OCI-LY7 (cell line): ENCODE measurements at regions not wholly inside any gene's neighbourhood (a gene's known extent, or its start where the extent isn't known, plus 50 kb on each side); places are given as distances from the start of the nearest gene placed in this dataset.

Experiments
- BruUV-seq: library from RNA; stranded (reverse); fragments of 400-500 nt; replicated peaks from 2 replicates; lab custom pipeline; 2021; lab: Mats Ljungman, UMichigan
- CTCF ChIA-PET: fragments of 300-600 bp; sonication (Branson Sonifier 250); formaldehyde crosslinking; loops from one replicate; lab custom pipeline; 2022; ENCODE audit warnings: antibody characterized with exemption; ENCODE audit not compliant: unreplicated experiment; lab: Charles Lee
- POLR2A ChIA-PET: fragments of 300-600 bp; sonication (Branson Sonifier 250); formaldehyde crosslinking; loops from one replicate; lab custom pipeline; 2022; ENCODE audit warnings: antibody characterized with exemption; lab: Charles Lee
- DNase-seq: peaks from one replicate; pipeline ENCODE4 v3.0.0-alpha.2; 2015; ENCODE audit warnings: low spot score
- H2AFZ ChIP-seq: fragments of 200-600 bp; sonication (generic), shearing (Covaris generic); 2 replicates; pipeline ENCODE4 v1.6.1; 2014; ENCODE audit warnings: mild to moderate bottlenecking, antibody characterized with exemption, low read length, moderate library complexity
- H3K27ac ChIP-seq: fragments of 200-600 bp; sonication (generic); 2 replicates; pipeline ENCODE4 v1.5.1; 2014; ENCODE audit warnings: mixed run types, low read depth, mild to moderate bottlenecking, moderate library complexity, low read length, inconsistent platforms; ENCODE audit not compliant: poor library complexity, severe bottlenecking
- H3K36me3 ChIP-seq: fragments of 200-600 bp; sonication (generic); 2 replicates; pipeline ENCODE4 v1.6.1; 2014; ENCODE audit warnings: mild to moderate bottlenecking, antibody characterized with exemption, low read length, moderate library complexity, mixed read lengths; ENCODE audit not compliant: insufficient read depth
- H3K4me1 ChIP-seq: fragments of 200-600 bp; sonication (generic); 2 replicates; pipeline ENCODE4 v1.5.1; 2014; ENCODE audit warnings: mild to moderate bottlenecking, low read length; ENCODE audit not compliant: insufficient read depth, poor library complexity, severe bottlenecking
- H3K4me2 ChIP-seq: fragments of 200-600 bp; sonication (generic); 2 replicates; pipeline ENCODE4 v1.6.1; 2014; ENCODE audit warnings: mild to moderate bottlenecking, low read length
- H3K4me3 ChIP-seq: fragments of 200-600 bp; sonication (generic); 2 replicates; pipeline ENCODE4 v1.5.1; 2014; ENCODE audit warnings: mild to moderate bottlenecking, low read depth, low read length; ENCODE audit not compliant: poor library complexity, severe bottlenecking
- H3K79me2 ChIP-seq: fragments of 200-600 bp; sonication (generic); 2 replicates; pipeline ENCODE4 v1.6.1; 2016; ENCODE audit warnings: low read depth, mild to moderate bottlenecking, low read length, moderate library complexity, mixed read lengths; ENCODE audit not compliant: insufficient read depth
- H3K9me2 ChIP-seq: fragments of 200-600 bp; sonication (generic); 2 replicates; pipeline ENCODE4 v1.6.1; 2016; ENCODE audit warnings: mild to moderate bottlenecking, low read length, mixed read lengths; ENCODE audit not compliant: insufficient read depth
- H3K9me3 ChIP-seq: fragments of 200-600 bp; sonication (generic); 2 replicates; pipeline ENCODE4 v1.6.1; 2014; ENCODE audit warnings: mild to moderate bottlenecking, mixed run types, low read length, mixed read lengths
- H4K20me1 ChIP-seq: fragments of 200-600 bp; sonication (generic); 2 replicates; pipeline ENCODE4 v1.6.1; 2014; ENCODE audit warnings: mild to moderate bottlenecking, antibody characterized with exemption, low read length, moderate library complexity, mixed read lengths; ENCODE audit not compliant: insufficient read depth
- CTCF ChIP-seq: fragments of 200-600 bp; sonication (generic); conservative IDR thresholded peaks from 2 replicates; pipeline ENCODE4 v1.5.1; 2014; ENCODE audit warnings: mild to moderate bottlenecking, antibody characterized with exemption, low read length, moderate library complexity, mixed read lengths
- EZH2phosphoT487 ChIP-seq: fragments of 200-600 bp; sonication (generic); IDR thresholded peaks from 2 replicates; pipeline ENCODE4 v1.6.1; 2018; ENCODE audit warnings: low read depth, borderline replicate concordance, mild to moderate bottlenecking, mixed run types, antibody characterized with exemption, low read length, moderate library complexity, mixed read lengths
- intact Hi-C: fragments of 100-400 bp; cut with micrococcal nuclease; formaldehyde crosslinking; loops from one replicate; pipeline ENCODE4 v1.10.0; 2022; ENCODE audit not compliant: unreplicated experiment

- Histone ChIP-seq H4K20me1 (no peaks in the 10 kb centered on the region), H3K27ac (no peak overlapping the region), H3K4me1 (peaks cover 10% of the 10 kb centered on the region), H3K4me2 (no peak overlapping the region), H3K9me2 (no peaks in the 10 kb centered on the region), H3K4me3 (no peak overlapping the region), H3K36me3 (no peaks in the 10 kb centered on the region), H2AFZ (no peak overlapping the region), H3K79me2 (no peaks in the 10 kb centered on the region), H3K9me3 (no peaks in the 10 kb centered on the region)
- POLR2A ChIA-PET, result interaction anchor here (2.5 kb wide), 1 partner anchor 18 kb away, joined by 6 read pairs; no protein-coding TSS in a partner anchor
- no TSS peak for BruUV-seq
- intact Hi-C loops, result no loop called here
- no peak for DNase-seq
- CTCF ChIA-PET, result no interaction called here
- TF ChIP-seq CTCF (no peak), EZH2phosphoT487 (no peak)
Measured at GRCh38 chr10:43959364-43960134, 310.9 kb upstream of the ZNF32 start.

GRCh38 chr10:43958964-43959363 is 310.3 kb upstream of the ZNF32 start:
- intact Hi-C loops, result no loop called here
- Histone ChIP-seq H3K27ac (no peak overlapping the region), H2AFZ (no peak overlapping the region), H3K36me3 (no peaks in the 10 kb centered on the region), H3K4me2 (no peak overlapping the region), H3K79me2 (no peaks in the 10 kb centered on the region), H3K4me1 (peaks cover 4% of the 10 kb centered on the region), H4K20me1 (no peaks in the 10 kb centered on the region), H3K9me3 (no peaks in the 10 kb centered on the region), H3K4me3 (no peak overlapping the region), H3K9me2 (no peaks in the 10 kb centered on the region)
- ChIA-PET POLR2A (interaction anchor here (2.5 kb wide), 1 partner anchor 17 kb away, joined by 6 read pairs; no protein-coding TSS in a partner anchor), CTCF (no interaction called here)
- BruUV-seq, result no TSS peak
- TF ChIP-seq CTCF (no peak), EZH2phosphoT487 (no peak)
- no peak for DNase-seq

GRCh38 chr10:43958071-43958432 is 309.4 kb upstream of the ZNF32 start:
- no peak for DNase-seq
- Histone ChIP-seq H3K79me2 (no peaks in the 10 kb centered on the region), H4K20me1 (no peaks in the 10 kb centered on the region), H3K9me3 (no peaks in the 10 kb centered on the region), H3K27ac (no peak overlapping the region), H2AFZ (no peak overlapping the region), H3K9me2 (no peaks in the 10 kb centered on the region), H3K4me1 (no peaks in the 10 kb centered on the region), H3K4me3 (no peak overlapping the region), H3K36me3 (no peaks in the 10 kb centered on the region), H3K4me2 (no peak overlapping the region)
- CTCF ChIA-PET, result no interaction called here
- intact Hi-C loops, result no loop called here
- BruUV-seq, result no TSS peak
- POLR2A ChIA-PET, result interaction anchor here (2.5 kb wide), 1 partner anchor 16 kb away, joined by 6 read pairs; no protein-coding TSS in a partner anchor
- TF ChIP-seq CTCF, result no peak
- TF ChIP-seq EZH2phosphoT487, result no peak
